GM19395 (cell line): ENCODE measurements at regions not wholly inside any gene's neighbourhood (a gene's known extent, or its start where the extent isn't known, plus 50 kb on each side); places are given as distances from the start of the nearest gene placed in this dataset.

Source experiments
- ATAC-seq: cut with Tn5 transposase; IDR thresholded peaks from one replicate; pipeline ENCODE4 v1.9.1; 2021; ENCODE audit warnings: mild to moderate bottlenecking, moderate library complexity; ENCODE audit not compliant: unreplicated experiment

DNA sequence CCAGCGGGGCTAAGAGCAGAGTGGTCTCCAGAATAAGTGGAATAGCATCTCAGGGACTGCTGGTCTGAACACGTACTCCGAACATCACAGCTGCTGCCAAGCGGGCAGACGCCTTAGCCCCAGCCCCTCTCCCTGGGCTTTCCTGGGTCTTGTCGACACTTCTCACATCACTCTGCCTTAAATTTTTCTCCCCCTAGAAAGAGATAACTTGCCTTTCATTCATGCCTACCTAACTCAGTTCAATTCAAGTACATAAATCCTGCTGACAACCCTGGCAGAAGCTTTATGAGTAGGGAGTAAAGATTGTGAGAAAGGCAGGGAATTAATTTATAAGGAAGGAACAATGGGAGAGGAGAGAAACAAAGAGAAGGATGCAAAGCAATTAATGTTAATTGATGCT is 202.9 kb upstream of the TNP1 start:
- no peak for ATAC-seq

DNA sequence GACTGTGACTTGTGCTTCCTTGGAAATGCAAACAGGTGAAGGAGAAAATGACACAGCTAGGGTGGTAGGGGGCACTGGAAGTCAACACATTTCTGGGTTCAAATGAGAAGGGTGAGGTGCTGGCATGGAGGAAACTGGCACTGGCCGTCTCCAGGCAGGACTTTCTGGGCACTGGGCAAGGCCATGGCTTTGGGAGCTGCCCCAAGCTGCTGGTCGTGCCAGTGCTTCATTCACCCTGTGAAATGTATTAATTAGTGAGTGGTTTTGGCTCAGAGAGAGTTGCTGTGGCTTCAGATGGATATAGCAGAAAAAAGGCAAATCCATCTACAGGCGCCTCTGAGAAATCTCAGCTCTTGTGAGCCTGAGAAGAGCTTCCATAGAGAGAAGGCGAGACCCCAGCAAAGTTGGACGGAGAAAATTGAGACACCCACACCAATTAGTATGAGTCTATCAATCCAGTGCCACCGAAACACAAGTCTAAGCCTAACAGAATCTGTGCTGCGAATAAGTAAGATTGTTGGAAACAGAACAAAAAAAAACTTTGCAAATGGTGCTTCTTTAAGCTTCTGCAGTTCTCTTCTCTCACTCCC is 202.1 kb upstream of the TNP1 start:
- ATAC-seq: no peak

DNA sequence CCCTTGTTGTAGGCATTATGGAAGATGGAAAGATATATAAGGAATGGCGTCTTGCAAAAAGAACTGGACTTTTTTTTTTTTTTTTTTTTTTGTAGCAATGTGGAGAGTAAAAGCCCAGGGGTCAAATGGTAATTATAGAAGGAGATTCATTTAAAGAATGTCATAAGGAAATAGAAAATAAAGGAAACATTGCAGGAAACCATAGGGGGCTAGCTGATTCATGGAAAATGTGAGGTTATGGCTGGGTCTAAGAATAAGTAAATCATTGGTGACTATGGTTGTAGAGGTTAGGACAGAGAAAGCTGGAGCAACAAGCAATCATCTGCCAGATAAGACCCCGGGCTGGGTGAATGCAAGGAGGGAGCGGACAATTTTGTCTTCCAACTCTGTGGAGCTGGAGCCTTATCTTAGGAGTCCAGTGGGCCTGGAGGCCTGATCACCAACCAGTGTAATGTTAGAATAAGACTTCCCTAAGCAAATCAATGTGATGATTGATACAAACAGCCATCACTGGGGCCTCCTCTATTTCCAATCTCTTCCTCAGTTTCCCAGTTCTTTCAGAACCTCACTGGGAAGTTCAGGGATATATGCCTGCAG is 201.2 kb upstream of the TNP1 start:
- no peak for ATAC-seq

DNA sequence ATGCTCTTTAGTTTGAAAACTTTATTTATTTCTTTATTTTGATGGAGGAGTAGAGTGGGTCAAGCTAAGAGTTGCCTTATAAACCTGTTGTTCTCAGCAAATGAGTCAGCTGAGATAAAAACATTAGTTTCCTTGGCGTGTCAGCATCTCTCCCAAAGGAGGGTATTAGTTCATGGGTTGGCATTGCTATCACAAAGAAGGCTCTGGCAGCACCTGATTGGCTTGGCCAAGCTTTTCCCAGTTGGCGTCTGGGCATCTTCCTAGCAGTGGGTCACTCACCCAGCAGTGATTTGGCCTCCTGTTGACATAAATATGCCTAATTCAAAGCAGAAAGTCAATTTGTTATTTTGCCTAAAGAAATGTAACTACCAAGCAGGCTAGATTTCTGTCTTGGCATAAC is 200.7 kb upstream of the TNP1 start:
- no peak for ATAC-seq

DNA sequence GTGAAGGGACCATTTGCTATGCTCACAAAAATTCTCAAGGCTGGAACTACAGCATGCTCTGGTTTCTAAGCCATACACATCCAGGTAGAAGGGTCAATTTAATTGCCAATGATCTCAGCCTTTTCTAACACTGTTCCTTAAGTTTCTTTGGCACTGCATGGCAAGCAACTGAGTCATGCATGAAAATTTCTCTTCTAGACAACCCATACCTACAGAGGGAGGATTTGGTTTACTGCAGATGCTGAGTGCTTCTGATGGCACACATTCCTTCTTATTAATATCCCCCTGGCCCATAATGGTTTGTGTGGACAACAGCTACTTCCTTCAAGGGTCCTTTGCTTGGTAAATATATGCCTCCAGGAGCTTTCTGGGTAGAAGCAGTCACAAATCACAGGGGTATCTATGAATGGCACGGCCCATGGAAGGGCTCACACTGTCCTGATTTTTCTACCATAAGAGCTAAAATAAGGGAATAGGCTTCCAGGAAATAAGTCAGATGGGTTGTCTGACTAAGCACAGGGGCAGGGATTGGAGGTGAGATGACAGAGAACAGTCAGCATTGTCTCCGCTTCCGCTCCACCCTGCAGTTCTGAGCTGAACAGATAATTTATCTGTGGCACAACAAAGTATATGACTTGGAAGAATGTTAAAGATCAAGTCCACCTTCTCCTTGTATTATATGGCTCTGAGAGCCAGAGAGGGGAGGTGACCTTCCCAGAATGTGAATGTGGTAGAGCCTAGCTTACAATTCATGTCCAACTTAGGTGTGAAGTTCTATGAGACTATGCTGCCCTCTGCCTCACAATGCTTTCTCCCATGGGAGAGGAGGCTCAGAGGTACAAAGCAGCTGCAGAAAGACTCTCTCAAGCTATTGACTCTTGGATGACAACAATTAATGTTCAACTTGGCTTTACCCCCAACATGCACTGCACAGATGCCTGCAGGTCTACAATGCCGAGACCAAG is 199.2 kb upstream of the TNP1 start:
- ATAC-seq: no peak

DNA sequence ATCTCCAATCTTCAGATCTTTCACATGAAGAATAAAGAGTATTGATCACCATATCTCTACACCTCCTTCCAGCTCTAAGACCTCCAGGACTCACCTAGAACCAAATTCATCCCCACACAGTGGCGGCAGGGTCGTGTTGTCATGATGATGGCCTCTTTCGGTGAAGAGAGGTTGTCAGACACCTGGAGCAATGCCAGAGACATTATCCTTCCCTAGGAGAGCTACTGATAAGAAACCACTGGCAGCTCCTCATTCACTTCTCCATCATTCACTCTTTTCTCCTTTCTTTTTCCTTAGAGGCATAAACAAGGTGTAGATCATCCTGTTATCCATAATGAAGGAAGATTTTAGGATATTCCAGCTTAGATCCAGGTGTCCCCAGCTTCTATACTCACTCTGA is 197.9 kb upstream of the TNP1 start:
- ATAC-seq: no peak

DNA sequence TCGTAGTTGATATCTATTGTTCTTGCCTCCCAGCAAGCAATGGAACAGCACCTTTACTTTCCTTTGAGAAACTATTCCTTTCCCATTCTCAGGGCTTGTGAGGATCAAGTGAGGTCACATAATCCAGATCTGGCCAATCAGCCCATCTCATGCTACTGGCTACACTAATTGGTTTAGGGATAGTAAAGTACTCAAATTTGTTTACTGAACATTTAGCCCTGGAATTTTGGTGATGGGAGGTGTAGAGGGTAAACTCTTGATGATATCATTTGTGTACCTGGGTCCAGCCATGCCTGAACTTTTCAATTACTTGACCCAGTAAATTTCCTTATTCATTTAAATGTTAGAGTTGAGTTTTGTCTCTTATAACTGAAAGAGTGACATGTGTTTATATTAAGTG is 195.8 kb upstream of the TNP1 start:
- ATAC-seq: no peak

DNA sequence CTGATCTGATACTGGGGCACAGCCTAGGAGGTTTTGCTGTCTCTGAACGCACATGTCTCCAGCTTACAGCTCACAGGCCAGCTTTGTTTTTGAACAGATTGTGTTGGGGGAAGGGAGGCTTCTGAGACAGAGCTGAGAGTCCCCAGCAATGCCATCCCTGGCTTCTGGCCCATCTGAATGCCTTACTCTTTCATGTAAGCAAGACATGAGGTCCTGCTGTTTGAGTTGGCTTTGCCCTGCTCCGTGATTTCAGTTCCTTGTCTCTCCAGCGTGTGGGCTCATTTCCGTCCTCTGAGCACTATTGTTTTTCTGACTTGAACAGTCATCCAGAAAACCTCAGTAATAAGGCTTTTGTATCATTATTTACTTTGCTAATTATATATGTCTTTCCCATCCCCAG is 194.9 kb upstream of the TNP1 start:
- no peak for ATAC-seq

DNA sequence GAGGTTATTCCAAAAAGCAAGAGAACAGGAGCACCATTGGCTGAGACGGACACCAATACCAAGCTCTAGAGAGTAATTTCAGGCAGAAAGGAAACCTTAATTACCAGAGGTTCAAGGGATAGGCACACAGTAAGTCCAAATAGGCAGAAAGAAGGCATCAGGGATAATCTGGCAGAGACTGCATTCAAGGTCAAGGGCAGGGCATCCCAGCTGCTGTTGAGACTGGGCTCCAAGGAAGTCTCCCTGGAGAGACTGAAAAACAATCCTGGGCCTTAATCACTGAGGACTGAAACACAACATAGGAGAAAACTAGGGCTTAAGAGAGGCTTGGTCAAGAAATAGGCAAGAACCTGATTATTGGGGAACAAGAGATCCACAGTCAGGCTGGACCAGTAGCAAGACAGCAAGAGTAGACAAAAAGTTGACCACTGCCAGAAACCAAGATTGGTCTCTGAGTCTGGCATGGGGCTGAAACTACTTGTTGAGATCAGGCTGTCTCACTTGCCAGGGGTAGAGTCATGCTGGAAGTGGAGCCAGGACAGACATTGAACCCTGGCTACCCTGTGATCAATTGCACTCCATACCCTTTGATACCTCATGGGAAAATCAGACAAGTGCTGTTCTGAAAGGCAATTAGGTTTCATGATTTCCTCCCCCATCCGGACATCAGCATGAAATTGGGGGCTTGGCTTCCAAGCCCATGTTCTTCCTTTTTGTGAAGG is 193.2 kb upstream of the TNP1 start:
- ATAC-seq: no peak

DNA sequence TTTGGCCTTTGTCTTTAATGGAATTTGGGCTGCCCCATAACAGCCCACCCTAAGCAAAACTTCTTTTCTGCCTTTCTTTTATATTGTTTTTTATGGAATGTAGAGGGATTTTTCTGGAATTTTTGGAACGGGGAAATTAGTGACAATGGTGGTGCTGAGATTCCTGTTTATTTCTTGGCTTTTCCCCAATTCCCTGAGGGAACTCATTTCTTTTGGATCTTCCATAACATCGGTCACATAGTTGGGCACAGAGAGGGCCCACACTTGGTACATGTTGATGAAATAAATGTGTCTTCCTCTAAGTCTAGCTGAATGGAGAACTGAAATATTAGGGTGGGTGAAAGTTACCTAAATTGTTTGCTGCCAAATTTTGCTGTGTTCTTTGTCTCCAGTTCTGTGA is 191.6 kb upstream of the TNP1 start:
- no peak for ATAC-seq

DNA sequence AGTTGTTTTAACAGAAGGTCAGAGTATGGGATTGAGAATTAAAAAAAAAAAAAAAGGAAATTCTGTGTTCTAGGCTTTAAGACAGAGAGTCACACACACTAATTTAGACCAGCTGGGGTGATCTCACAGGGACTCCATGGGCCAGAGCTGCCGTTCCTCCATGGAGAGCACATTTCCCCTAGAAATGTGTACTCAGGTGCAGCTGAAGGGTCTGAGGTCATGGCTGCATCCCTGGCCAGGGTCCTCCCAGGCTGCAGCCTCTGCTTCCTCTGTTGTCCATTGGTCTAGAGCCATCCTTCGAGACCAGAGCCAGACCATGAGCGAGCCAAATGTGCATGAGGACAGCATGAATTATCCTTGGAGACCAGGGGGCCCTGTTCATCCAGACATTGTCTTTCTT is 190.1 kb upstream of the TNP1 start:
- no peak for ATAC-seq

DNA sequence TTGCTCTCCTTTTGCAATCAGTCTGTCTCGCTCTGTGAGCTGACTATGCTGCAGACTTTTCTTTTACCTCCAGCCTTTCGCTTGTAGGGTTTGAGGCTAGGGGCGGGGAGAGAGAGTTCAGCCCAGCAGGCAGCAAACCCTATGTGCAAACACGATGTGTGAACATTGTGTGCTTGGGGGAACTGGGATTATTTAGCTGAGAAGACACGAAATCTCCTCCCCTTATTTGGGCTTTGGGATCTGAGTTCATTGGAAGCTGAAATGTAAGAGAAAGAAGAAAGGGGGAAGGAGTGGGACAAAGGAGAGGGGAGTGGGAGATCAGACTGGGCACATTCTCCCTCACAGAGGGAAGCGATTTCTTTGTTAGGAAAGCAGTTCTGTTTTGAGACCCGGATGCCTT is 189.6 kb upstream of the TNP1 start:
- ATAC-seq: no peak

DNA sequence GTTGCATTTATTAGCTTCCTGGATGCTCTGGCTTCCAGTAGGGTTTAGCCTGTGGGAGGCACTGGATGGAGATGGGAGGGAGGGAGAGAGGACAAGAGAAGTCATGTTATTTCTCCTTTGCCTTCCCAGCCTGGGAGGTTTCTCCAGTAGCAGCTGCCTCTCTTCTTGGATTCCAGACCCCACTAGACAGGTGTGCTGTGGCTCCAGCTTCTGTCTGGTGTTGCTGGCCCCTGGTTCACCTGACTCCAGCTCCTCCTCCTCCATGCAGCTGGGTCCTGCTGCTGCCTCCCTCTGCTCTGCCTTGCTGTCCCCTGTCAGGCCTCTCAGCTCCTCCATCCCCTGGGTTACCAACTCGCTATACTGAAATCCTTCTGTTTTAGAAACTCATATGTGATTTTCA is 188.9 kb upstream of the TNP1 start:
- no peak for ATAC-seq

DNA sequence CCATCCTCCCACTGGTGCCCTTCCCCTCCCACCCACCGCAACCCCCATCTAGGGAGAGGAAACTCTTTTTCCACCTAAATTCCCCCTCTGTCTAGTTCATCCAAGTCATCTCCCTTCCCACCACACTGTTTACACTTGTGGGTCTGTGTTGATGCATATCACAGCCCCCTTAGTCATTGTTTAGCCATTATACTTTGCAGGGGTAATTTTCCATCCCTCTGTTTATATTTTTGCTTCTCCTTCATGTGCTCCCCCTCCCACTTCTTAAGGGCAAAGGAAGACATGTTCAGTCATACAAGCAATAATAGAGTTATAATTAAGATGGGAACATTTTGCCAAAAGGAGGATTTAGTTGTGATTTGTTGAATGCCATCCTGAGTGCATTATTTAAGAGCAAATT is 187.8 kb upstream of the TNP1 start:
- ATAC-seq: no peak

DNA sequence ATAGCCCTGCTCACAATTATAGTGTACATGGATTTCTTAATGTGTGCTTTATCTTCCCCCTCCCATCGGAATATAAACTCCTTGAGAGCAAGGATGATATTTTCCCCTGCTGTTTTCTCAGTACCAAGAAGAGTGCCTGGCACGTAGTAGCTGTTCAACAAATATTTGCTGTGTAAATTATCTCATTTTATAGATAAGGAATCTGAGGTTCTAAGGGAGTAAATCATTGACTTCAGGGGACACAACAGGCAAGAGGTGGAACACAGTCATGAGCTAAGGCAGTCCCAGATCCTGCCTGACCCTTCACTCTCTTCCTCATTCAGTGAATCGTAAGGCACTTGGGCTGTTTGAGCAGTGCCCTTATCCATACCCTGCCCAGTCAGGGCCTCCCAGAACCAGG is 187.3 kb upstream of the TNP1 start:
- ATAC-seq: no peak

DNA sequence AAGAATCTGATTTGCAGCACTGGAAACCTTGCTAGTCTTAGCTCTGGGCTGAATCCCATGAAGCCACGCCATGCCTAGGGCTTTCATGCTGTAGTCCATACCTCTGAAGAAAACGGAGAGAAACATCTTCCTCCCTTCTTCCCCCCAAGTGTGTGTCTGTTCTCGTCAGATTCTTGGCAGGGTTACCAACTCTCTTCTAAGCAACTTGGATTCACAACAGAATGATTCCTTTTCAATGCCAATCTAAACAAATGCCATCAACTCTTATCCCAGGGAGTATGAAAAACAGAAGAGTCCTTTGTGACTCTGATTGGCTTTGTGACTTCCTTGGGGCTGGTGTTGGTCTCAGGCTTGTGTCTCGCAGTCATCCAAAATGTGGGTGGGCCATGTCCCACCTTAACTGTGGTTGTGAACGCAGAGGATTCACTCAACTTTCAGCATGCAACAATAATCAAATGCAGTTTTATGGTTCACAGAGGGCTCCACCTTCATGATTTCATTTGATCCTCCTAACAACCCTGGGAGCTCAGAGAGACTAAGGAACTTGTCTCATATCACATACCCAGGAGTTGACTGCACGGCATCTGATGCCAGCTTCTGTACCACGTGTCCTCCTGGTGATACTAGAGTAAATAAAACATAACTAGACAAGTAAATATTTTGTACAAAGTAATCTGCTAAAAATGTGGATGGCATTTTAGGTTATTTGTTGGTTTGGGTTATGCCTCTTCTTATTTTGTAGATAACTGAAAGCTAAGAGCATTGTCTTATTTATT is 186.0 kb upstream of the TNP1 start:
- no peak for ATAC-seq

DNA sequence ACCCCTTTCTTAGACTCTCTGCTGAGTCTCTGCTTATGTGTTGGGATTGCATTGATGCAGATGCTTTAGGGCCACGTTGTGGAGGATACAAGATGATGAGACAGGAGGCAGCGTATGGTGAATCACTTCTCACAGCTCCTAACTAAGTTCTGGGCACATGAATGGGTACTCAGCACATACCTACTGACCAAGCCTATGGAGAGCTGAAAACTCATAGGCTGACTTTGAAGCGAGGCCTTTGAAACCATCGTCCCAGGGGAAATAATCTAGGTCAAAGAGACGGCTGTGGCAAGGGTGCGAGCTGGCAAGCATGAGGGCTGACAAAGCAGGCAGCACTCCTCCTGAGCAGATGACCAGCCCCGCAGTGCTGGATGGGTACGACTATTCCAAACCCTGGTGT is 180.2 kb upstream of the TNP1 start:
- no peak for ATAC-seq

DNA sequence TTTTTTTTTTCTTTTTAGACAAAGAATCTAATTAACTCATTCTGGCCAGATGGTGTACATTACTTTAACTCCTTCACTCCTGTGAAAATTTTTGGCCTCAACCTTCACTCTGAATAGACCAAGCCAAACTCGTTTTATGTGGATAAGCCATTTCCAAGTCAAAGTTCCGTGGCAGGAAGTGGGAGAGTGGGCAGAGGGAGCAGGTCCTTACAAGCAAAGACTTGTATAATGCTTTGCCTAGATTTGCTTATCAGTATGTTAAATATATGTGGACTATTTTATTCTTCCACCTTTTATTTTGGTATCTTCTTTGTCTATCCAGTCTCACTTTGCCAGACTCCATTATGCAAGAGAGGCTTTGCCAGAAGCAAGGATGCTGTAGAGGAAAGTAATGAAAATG is 178.1 kb upstream of the TNP1 start:
- no peak for ATAC-seq

DNA sequence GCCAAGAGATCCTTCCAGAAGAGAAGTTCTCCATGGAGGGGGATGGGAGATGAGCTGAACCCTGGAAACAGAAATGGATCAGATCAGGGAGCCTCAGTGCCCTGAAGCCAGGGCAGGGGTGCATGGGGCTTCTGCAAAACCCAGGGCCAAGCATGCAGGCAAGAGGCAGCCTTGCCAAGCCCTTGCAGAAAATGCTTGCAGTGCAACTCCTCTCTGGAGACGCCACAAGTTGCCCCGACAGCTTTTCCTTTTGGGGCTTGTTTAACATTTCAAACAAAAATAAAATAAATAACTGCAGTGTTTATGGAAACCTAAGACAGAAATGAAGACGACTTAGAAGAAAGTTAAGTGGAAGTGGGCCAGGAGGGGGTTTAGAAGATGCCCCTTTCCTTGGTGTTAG is 177.5 kb upstream of the TNP1 start:
- ATAC-seq: no peak

DNA sequence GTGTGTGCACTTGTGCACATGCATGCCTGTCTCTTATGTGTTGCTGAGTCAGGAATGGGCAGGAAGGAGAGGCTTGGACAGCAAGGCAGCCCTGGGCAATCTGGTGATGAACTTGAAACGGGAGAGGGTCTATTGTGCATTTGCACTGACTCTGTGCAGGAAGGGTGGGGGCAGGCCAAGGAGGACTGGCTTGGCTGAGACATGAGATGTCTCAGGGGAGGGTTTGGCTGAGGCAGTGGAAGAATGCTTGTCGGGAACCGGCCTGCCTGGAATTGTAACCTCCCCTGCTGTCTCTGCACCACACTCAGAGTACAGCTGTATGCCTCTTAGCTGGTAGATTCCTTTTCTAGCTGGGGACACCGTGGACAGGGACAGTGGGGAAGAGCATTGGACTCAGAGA is 176.1 kb upstream of the TNP1 start:
- no peak for ATAC-seq

DNA sequence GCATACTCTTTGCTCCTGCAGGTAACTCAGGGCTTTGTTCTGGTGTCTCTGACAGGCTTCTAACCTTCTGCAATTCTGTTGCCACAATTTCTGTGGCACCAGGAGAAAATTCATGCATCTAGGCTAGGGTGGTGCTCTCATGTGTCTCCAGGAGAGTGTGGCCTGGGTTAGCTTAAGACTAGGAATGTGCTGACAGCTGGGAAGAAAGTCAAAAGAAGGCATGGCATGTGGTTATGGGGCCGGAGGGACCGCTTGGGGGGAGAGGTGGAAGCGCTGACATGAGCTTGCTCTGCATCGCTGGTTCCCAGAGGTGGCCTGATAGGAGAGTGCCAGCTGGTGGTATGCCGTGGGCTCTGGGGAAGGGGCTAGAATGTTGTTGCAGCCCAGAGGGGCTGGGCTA is 173.3 kb upstream of the TNP1 start:
- ATAC-seq: no peak
